Gastroesophageal sphincter (tissue), 4 donors: ENCODE measurements at regions not wholly inside any gene's neighbourhood (a gene's known extent, or its start where the extent isn't known, plus 50 kb on each side); places are given as distances from the start of the nearest gene placed in this dataset.

Source experiments
- ATAC-seq: fragments of 150-250 bp; one replicate; pipeline ENCODE4 v1.9.1; 2016; ENCODE audit warnings: mild to moderate bottlenecking, moderate library complexity
- H3K27ac ChIP-seq, 4 donors: fragments of 200-600 bp; sonication (generic) in 3 of 4; 1 replicate in 3 of 4; 2 replicates in 1 of 4; pipeline ENCODE4 v1.5.1; 2016 to 2019
- H3K27me3 ChIP-seq: fragments of 200-600 bp; sonication (generic); one replicate; pipeline ENCODE4 v1.5.1; 2019
- H3K36me3 ChIP-seq, 2 donors: fragments of 200-600 bp; sonication (generic); one replicate each; pipeline ENCODE4 v1.5.1; 2019; ENCODE audit warnings: control low read depth in 1 of 2
- H3K4me1 ChIP-seq, 3 donors: fragments of 200-600 bp; sonication (generic); 1 replicate in 2 of 3; 2 replicates in 1 of 3; pipeline ENCODE4 v1.5.1; 2016 to 2019; ENCODE audit warnings: control low read depth in 2 of 3
- H3K4me3 ChIP-seq, 2 donors: fragments of 200-600 bp; sonication (generic); one replicate each; pipeline ENCODE4 v1.5.1; 2019; ENCODE audit warnings: mild to moderate bottlenecking in 1 of 2, moderate library complexity in 1 of 2
- H3K9me3 ChIP-seq, 3 donors: fragments of 200-600 bp; sonication (generic); one replicate each; pipeline ENCODE4 v1.5.1; 2017 to 2019; ENCODE audit warnings: control low read depth in 2 of 3
- EP300 ChIP-seq: sonication (generic); formaldehyde crosslinking; IDR thresholded peaks from one replicate; pipeline ENCODE4 v1.6.1; 2017; ENCODE audit warnings: antibody characterized with exemption, mild to moderate bottlenecking
- POLR2A ChIP-seq, 2 donors: fragments of 450-650 bp; IDR thresholded peaks; one replicate each; pipeline ENCODE4 v1.6.1; 2017; ENCODE audit warnings: antibody characterized with exemption in 2 of 2, mild to moderate bottlenecking in 2 of 2, moderate library complexity in 1 of 2
- POLR2AphosphoS5 ChIP-seq: sonication (generic); formaldehyde crosslinking; IDR thresholded peaks from one replicate; pipeline ENCODE4 v1.6.1; 2017; ENCODE audit warnings: antibody characterized with exemption
- WGBS, 2 donors: methylation state at CpG; one replicate each; pipeline ENCODE4 v1.1.5; 2018; ENCODE audit warnings: low coverage in 1 of 2; 5-methylcytosine and 5-hydroxymethylcytosine counted together
- TF ChIP-seq, protein P1 (sequence below), 4 experiments: fragments of 200-600 bp in 2 of 4; fragments of 450-650 bp in 2 of 4; sonication (generic) in 1 of 4; IDR thresholded peaks; one replicate each; pipeline ENCODE4 v1.5.1; 2017 to 2019; ENCODE audit warnings: antibody characterized with exemption in 4 of 4, mild to moderate bottlenecking in 2 of 4, moderate library complexity in 2 of 4

DNA sequence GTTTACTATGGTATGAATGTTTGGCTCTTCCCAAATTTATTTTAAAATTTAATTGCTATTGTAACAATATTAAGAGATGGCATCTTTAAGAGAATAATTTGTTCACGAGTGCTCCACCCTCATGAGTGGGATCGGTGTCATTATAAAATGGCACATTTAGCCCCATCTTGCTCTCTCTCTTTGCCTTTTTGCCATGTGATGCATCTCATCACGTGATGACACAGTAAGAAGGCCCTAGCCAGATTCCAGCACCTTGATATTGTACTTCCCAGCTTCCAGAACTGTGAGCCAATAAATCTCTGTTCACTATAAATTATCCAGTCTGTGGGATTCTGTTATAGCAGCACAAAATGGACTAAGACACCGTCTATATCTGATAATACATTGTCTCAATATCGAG, 355.8 kb downstream of the AMY1C start:
- Histone ChIP-seq H3K36me3 (no peaks in the 10 kb centered on the region), H3K9me3 (no peaks in the 10 kb centered on the region), H3K4me3 (no peak overlapping the region), H3K4me1 (no peaks in the 10 kb centered on the region), H3K27ac (no peak overlapping the region), H3K27me3 (no peaks in the 10 kb centered on the region)
- TF ChIP-seq POLR2A (IDR thresholded peaks at IDR 0.05) (no peak), POLR2AphosphoS5 (no peak), EP300 (no peak)
- TF ChIP-seq, protein P1, sequence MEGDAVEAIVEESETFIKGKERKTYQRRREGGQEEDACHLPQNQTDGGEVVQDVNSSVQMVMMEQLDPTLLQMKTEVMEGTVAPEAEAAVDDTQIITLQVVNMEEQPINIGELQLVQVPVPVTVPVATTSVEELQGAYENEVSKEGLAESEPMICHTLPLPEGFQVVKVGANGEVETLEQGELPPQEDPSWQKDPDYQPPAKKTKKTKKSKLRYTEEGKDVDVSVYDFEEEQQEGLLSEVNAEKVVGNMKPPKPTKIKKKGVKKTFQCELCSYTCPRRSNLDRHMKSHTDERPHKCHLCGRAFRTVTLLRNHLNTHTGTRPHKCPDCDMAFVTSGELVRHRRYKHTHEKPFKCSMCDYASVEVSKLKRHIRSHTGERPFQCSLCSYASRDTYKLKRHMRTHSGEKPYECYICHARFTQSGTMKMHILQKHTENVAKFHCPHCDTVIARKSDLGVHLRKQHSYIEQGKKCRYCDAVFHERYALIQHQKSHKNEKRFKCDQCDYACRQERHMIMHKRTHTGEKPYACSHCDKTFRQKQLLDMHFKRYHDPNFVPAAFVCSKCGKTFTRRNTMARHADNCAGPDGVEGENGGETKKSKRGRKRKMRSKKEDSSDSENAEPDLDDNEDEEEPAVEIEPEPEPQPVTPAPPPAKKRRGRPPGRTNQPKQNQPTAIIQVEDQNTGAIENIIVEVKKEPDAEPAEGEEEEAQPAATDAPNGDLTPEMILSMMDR (IDR thresholded peaks at IDR 0.05): no peak
- WGBS, 2 donors: 68 to 75% methylated on average over 5 of the region's 5 CpGs
- ATAC-seq: no peak

DNA sequence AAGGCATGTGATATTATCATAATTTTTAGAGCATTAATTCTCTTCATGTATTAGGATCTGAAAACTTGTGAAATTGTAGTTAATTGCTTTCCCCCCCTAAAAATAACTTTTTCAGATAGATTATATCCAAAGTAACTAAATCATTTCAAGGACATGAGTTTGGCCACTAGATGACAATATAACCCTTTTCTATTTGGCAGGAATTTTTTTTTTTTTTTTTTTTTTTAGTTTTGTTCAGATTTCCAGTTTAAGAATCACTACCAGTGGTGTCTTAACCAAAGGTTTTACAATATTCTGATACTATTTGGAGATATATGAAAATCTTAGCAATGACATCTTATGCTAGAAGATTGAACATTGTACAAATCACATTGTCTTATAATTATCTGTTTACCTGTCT, 370.8 kb downstream of the AMY1C start:
- Histone ChIP-seq H3K27me3 (no peaks in the 10 kb centered on the region), H3K4me3 (no peak overlapping the region), H3K36me3 (no peaks in the 10 kb centered on the region), H3K27ac (no peak overlapping the region), H3K4me1 (no peaks in the 10 kb centered on the region), H3K9me3 (no peaks in the 10 kb centered on the region)
- TF ChIP-seq EP300 (no peak), POLR2AphosphoS5 (no peak), POLR2A (IDR thresholded peaks at IDR 0.05) (no peak)
- TF ChIP-seq, protein P1 (IDR thresholded peaks at IDR 0.05): no peak
- no peak for ATAC-seq

GRCh38 chr1:104121271-104121670, 371.6 kb downstream of the AMY1C start:
- ATAC-seq: no peak
- no peaks in the 10 kb centered on the region for H3K4me1 ChIP-seq
- H3K27ac ChIP-seq: no peak overlapping the region
- no peaks in the 10 kb centered on the region for H3K27me3 ChIP-seq
- TF ChIP-seq POLR2A (IDR thresholded peaks at IDR 0.05) (no peak), POLR2AphosphoS5 (no peak), EP300 (no peak)
- TF ChIP-seq, protein P1 (IDR thresholded peaks at IDR 0.05): no peak
- no peak overlapping the region for H3K4me3 ChIP-seq
- 73 to 76% methylated on average over 4 of the region's 4 CpGs for WGBS, 2 donors
- H3K9me3 ChIP-seq: no peaks in the 10 kb centered on the region
- no peaks in the 10 kb centered on the region for H3K36me3 ChIP-seq

- Histone ChIP-seq H3K4me1 (no peaks in the 10 kb centered on the region), H3K36me3 (no peaks in the 10 kb centered on the region), H3K27ac (no peak overlapping the region), H3K9me3 (no peaks in the 10 kb centered on the region), H3K4me3 (no peak overlapping the region), H3K27me3 (no peaks in the 10 kb centered on the region)
- TF ChIP-seq EP300 (no peak), POLR2A (IDR thresholded peaks at IDR 0.05) (no peak), POLR2AphosphoS5 (no peak)
- TF ChIP-seq, protein P1 (IDR thresholded peaks at IDR 0.05): no peak
- no peak for ATAC-seq
- WGBS, 2 donors: 57 to 60% methylated on average over 1 of the region's 1 CpG
These were observed 375.6 kb downstream of the AMY1C start for GRCh38 chr1:104125266-104125665.

- TF ChIP-seq, protein P1 (IDR thresholded peaks at IDR 0.05): no peak
- TF ChIP-seq POLR2A (IDR thresholded peaks at IDR 0.05) (no peak), POLR2AphosphoS5 (no peak), EP300 (no peak)
- 34 to 61% methylated on average over 2 to 5 of the region's 5 CpGs for WGBS, 2 donors
- ATAC-seq: no peak
These were observed 376.3 kb downstream of the AMY1C start for GRCh38 chr1:104125970-104126369.

More at GRCh38 chr1:104125970-104126369, 376.3 kb downstream of the AMY1C start:
- Histone ChIP-seq H3K9me3 (no peaks in the 10 kb centered on the region), H3K27ac (no peak overlapping the region), H3K4me1 (no peaks in the 10 kb centered on the region), H3K36me3 (no peaks in the 10 kb centered on the region), H3K27me3 (no peaks in the 10 kb centered on the region), H3K4me3 (no peak overlapping the region)
